Brain microvascular endothelial cell (primary cell): ENCODE measurements at regions not wholly inside any gene's neighbourhood (a gene's known extent, or its start where the extent isn't known, plus 50 kb on each side); places are given as distances from the start of the nearest gene placed in this dataset.
A peak's percentile ranks its signal among the peaks of the same experiment; 100 is the strongest.

Experiments
- DNase-seq: peaks from one replicate; pipeline ENCODE4 v3.0.0-alpha.2; 2020
- H3K27ac ChIP-seq: fragments of 250-450 bp; sonication (Bioruptor Pico); 2 replicates; pipeline ENCODE4 v1.5.1; 2020; ENCODE audit warnings: mild to moderate bottlenecking, moderate library complexity
- H3K27me3 ChIP-seq: fragments of 250-450 bp; sonication (Bioruptor Pico); replicated peaks from 2 replicates; pipeline ENCODE4 v1.5.1; 2020; ENCODE audit warnings: mild to moderate bottlenecking
- H3K36me3 ChIP-seq: fragments of 250-450 bp; sonication (Bioruptor Pico); replicated peaks from 2 replicates; pipeline ENCODE4 v1.5.1; 2020; ENCODE audit warnings: mild to moderate bottlenecking
- H3K4me3 ChIP-seq: 2 replicates; pipeline ENCODE4 v1.5.1; 2011; ENCODE audit warnings: low read depth, mild to moderate bottlenecking, control low read depth, low read length, moderate library complexity
- CTCF ChIP-seq: IDR thresholded peaks from 2 replicates; pipeline ENCODE4 v1.5.1; 2011; ENCODE audit warnings: low read depth, mild to moderate bottlenecking, moderate library complexity, low read length, control low read depth, inconsistent platforms; ENCODE audit errors: missing control alignments
- in situ Hi-C: cut with HindIII; loops from 2 replicates; pipeline ENCODE4 v1.10.0; 2017; ENCODE audit warnings: low sequenced_read_pairs, low pct_ligation_motif_present

- no peak for DNase-seq
- Histone ChIP-seq H3K27me3 (no peaks in the 10 kb centered on the region), H3K36me3 (no peaks in the 10 kb centered on the region), H3K27ac (no peak overlapping the region), H3K4me3 (no peak overlapping the region)
- in situ Hi-C loops, result no loop called here
- no peak for TF ChIP-seq CTCF
Observed at GRCh38 chr4:11250510-11250909, 178.2 kb downstream of the HS3ST1 start.

- no peak for DNase-seq
- no peaks in the 10 kb centered on the region for H3K27me3 ChIP-seq
- in situ Hi-C loops, result no loop called here
- H3K4me3 ChIP-seq, result no peak overlapping the region
- no peak for TF ChIP-seq CTCF
- no peaks in the 10 kb centered on the region for H3K36me3 ChIP-seq
- H3K27ac ChIP-seq, result no peak overlapping the region
Observed at GRCh38 chr4:11232015-11232414, 196.7 kb downstream of the HS3ST1 start.

GRCh38 chr4:11230866-11231265 lies 197.8 kb downstream of the HS3ST1 start:
- TF ChIP-seq CTCF, result no peak
- H3K27ac ChIP-seq, result no peak overlapping the region
- no peak overlapping the region for H3K4me3 ChIP-seq
- H3K27me3 ChIP-seq, result no peaks in the 10 kb centered on the region
- no peak for DNase-seq
- H3K36me3 ChIP-seq, result no peaks in the 10 kb centered on the region
- in situ Hi-C loops, result no loop called here

GRCh38 chr4:11228530-11228929 lies 200.2 kb downstream of the HS3ST1 start:
- DNase-seq, result no peak
- Histone ChIP-seq H3K27me3 (no peaks in the 10 kb centered on the region), H3K4me3 (no peak overlapping the region), H3K27ac (no peak overlapping the region), H3K36me3 (no peaks in the 10 kb centered on the region)
- TF ChIP-seq CTCF, result no peak
- in situ Hi-C loops, result no loop called here

GRCh38 chr4:11223311-11223710 lies 205.4 kb downstream of the HS3ST1 start:
- no peaks in the 10 kb centered on the region for H3K27me3 ChIP-seq
- H3K36me3 ChIP-seq, result no peaks in the 10 kb centered on the region
- H3K4me3 ChIP-seq, result no peak overlapping the region
- no peak overlapping the region for H3K27ac ChIP-seq
- in situ Hi-C loops, result no loop called here
- no peak for TF ChIP-seq CTCF
- DNase-seq, result no peak

- Histone ChIP-seq H3K27me3 (no peaks in the 10 kb centered on the region), H3K27ac (no peak overlapping the region), H3K36me3 (no peaks in the 10 kb centered on the region), H3K4me3 (no peak overlapping the region)
- in situ Hi-C loops, result no loop called here
- DNase-seq, result no peak
- peak; percentile 53 for TF ChIP-seq CTCF
Observed at GRCh38 chr4:11218692-11219091, 210.0 kb downstream of the HS3ST1 start.
